Neural cell (in vitro differentiated cells): ENCODE measurements at regions not wholly inside any gene's neighbourhood (a gene's known extent, or its start where the extent isn't known, plus 50 kb on each side); places are given as distances from the start of the nearest gene placed in this dataset.

Source experiments
- H2AFZ ChIP-seq: fragments of 200-600, 300-800 bp; sonication (generic), shearing (Covaris generic); 2 replicates; pipeline ENCODE4 v1.6.0; 2014; ENCODE audit warnings: low read depth, mild to moderate bottlenecking, antibody characterized with exemption, low read length, moderate library complexity
- H3F3A ChIP-seq: fragments of 200-600 bp; shearing (Covaris generic); 2 replicates; pipeline ENCODE4 v1.6.1; 2016; ENCODE audit warnings: mild to moderate bottlenecking, moderate library complexity, mixed read lengths, antibody characterized with exemption, low read length; ENCODE audit not compliant: insufficient read depth, poor library complexity, severe bottlenecking
- H3K27ac ChIP-seq: fragments of 200-600, 300-800 bp; sonication (generic), shearing (Covaris generic); 2 replicates; pipeline ENCODE4 v1.5.1; 2014; ENCODE audit warnings: mild to moderate bottlenecking, low read length, moderate library complexity
- H3K27me3 ChIP-seq: fragments of 300-800, 200-600 bp; sonication (generic), shearing (Covaris generic); 2 replicates; pipeline ENCODE4 v1.6.0; 2014; ENCODE audit warnings: mild to moderate bottlenecking, low read depth, low read length, moderate library complexity; ENCODE audit not compliant: insufficient read depth
- H3K36me3 ChIP-seq: fragments of 300-800, 200-600 bp; sonication (generic), shearing (Covaris generic); 2 replicates; pipeline ENCODE4 v1.5.1; 2014; ENCODE audit warnings: mild to moderate bottlenecking, antibody characterized with exemption, low read length, moderate library complexity; ENCODE audit not compliant: insufficient read depth
- H3K4me2 ChIP-seq: fragments of 300-800, 200-600 bp; sonication (generic), shearing (Covaris generic); 2 replicates; pipeline ENCODE4 v1.6.0; 2014; ENCODE audit warnings: mild to moderate bottlenecking, low read length
- H3K4me3 ChIP-seq: fragments of 300-800, 200-600 bp; sonication (generic), shearing (Covaris generic); 2 replicates; pipeline ENCODE4 v1.5.1; 2014; ENCODE audit warnings: mild to moderate bottlenecking, low read length, moderate library complexity
- H3K79me2 ChIP-seq: fragments of 200-600 bp; shearing (Covaris generic); replicated peaks from 2 replicates; pipeline ENCODE4 v1.6.0; 2014; ENCODE audit warnings: mild to moderate bottlenecking, low read length, moderate library complexity; ENCODE audit not compliant: insufficient read depth
- H3K9ac ChIP-seq: fragments of 300-800, 200-600 bp; sonication (generic), shearing (Covaris generic); 2 replicates; pipeline ENCODE4 v1.6.1; 2016; ENCODE audit warnings: mild to moderate bottlenecking, low read length, mixed read lengths
- H3K9me2 ChIP-seq: fragments of 200-600 bp; shearing (Covaris generic); 2 replicates; pipeline ENCODE4 v1.6.1; 2016; ENCODE audit warnings: mild to moderate bottlenecking, low read length, mixed read lengths; ENCODE audit not compliant: insufficient read depth
- H3K9me3 ChIP-seq: fragments of 200-600, 300-800 bp; sonication (generic), shearing (Covaris generic); 2 replicates; pipeline ENCODE4 v1.6.1; 2016; ENCODE audit warnings: mild to moderate bottlenecking, mixed run types, low read length, moderate library complexity, mixed read lengths
- H4K20me1 ChIP-seq: fragments of 200-600 bp; shearing (Covaris generic); 2 replicates; pipeline ENCODE4 v1.6.1; 2016; ENCODE audit warnings: mild to moderate bottlenecking, mixed run types; ENCODE audit not compliant: insufficient read depth
- EP300 ChIP-seq: fragments of 450-650 bp; conservative IDR thresholded peaks from 2 replicates; pipeline ENCODE4 v1.6.1; 2014; ENCODE audit warnings: antibody characterized with exemption, mild to moderate bottlenecking, moderate library complexity; ENCODE audit not compliant: poor library complexity, severe bottlenecking
- EZH2 ChIP-seq: fragments of 200-600, 300-800 bp; shearing (Covaris generic), sonication (generic); IDR thresholded peaks from 2 replicates; pipeline ENCODE4 v1.6.1; 2014; ENCODE audit warnings: antibody characterized with exemption, low read length, borderline replicate concordance, mild to moderate bottlenecking; ENCODE audit not compliant: insufficient read depth, poor library complexity, severe bottlenecking
- MXI1 ChIP-seq: fragments of 450-650 bp; conservative IDR thresholded peaks from 2 replicates; pipeline ENCODE4 v1.6.1; 2014; ENCODE audit warnings: antibody characterized with exemption, mild to moderate bottlenecking; ENCODE audit not compliant: poor library complexity, severe bottlenecking
- POLR2AphosphoS5 ChIP-seq: IDR thresholded peaks from 2 replicates; pipeline ENCODE4 v1.6.1; 2012
- RAD21 ChIP-seq: fragments of 450-650 bp; conservative IDR thresholded peaks from 2 replicates; pipeline ENCODE4 v1.6.1; 2014; ENCODE audit warnings: antibody characterized with exemption, mild to moderate bottlenecking, moderate library complexity
- SMC3 ChIP-seq: fragments of 450-650 bp; conservative IDR thresholded peaks from 2 replicates; pipeline ENCODE4 v1.6.1; 2014; ENCODE audit warnings: antibody characterized with exemption, mild to moderate bottlenecking, moderate library complexity; ENCODE audit not compliant: poor library complexity
- TAF1 ChIP-seq: IDR thresholded peaks from 2 replicates; pipeline ENCODE4 v1.6.1; 2012; ENCODE audit warnings: low read depth
- TF ChIP-seq, protein P1 (sequence below): fragments of 450-650 bp; IDR thresholded peaks from 2 replicates; pipeline ENCODE4 v1.5.1; 2014; ENCODE audit warnings: antibody characterized with exemption, mild to moderate bottlenecking, moderate library complexity; ENCODE audit not compliant: poor library complexity, severe bottlenecking
- TF ChIP-seq, protein P2 (sequence below): IDR thresholded peaks from 2 replicates; pipeline ENCODE4 v1.6.1; 2012; ENCODE audit warnings: borderline replicate concordance

DNA sequence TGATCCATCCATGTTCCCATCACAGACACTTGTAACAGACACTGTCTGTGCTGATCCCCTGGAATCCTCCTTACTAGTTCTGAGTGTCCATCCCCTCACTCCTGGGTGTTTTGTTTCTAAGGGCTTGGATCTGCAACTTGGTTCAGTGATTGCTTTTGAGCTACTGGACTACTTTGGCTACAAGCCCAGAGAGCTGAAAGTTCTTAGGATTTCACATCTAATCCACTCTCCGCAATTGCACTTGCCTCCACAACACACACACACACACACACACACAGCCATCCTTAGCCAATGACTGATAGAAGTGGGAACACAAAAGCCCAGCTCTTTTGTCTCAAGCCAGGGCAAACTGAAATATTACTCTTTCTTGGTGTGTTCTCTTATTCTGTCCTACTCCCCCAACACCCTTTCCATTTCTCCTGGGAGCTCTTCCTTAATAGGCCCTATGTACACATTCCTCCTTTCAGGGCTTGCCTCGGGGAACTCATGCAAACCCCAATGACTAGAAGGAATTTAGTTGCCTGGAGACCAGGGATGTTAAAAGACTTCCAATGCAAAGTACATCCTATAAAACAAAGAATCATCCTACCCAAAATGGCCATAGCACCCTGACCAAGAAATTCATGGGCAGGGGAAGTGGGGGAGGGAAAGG lies 206.1 kb upstream of the UBE2E2 start:
- Histone ChIP-seq H4K20me1 (no peaks in the 10 kb centered on the region), H3K4me2 (no peak overlapping the region), H3K36me3 (no peaks in the 10 kb centered on the region), H3K27ac (no peak overlapping the region), H3K79me2 (no peaks in the 10 kb centered on the region), H3K4me3 (no peak overlapping the region), H3K9me2 (no peaks in the 10 kb centered on the region), H3K9me3 (no peaks in the 10 kb centered on the region), H3K27me3 (no peaks in the 10 kb centered on the region), H3K9ac (no peak overlapping the region), H3F3A (no peaks in the 10 kb centered on the region), H2AFZ (no peak overlapping the region)
- no peak for TF ChIP-seq POLR2AphosphoS5
- TF ChIP-seq SMC3: no peak
- no peak for TF ChIP-seq MXI1
- no peak for TF ChIP-seq TAF1
- no peak for TF ChIP-seq EZH2
- no peak for TF ChIP-seq EP300
- TF ChIP-seq, protein P1, sequence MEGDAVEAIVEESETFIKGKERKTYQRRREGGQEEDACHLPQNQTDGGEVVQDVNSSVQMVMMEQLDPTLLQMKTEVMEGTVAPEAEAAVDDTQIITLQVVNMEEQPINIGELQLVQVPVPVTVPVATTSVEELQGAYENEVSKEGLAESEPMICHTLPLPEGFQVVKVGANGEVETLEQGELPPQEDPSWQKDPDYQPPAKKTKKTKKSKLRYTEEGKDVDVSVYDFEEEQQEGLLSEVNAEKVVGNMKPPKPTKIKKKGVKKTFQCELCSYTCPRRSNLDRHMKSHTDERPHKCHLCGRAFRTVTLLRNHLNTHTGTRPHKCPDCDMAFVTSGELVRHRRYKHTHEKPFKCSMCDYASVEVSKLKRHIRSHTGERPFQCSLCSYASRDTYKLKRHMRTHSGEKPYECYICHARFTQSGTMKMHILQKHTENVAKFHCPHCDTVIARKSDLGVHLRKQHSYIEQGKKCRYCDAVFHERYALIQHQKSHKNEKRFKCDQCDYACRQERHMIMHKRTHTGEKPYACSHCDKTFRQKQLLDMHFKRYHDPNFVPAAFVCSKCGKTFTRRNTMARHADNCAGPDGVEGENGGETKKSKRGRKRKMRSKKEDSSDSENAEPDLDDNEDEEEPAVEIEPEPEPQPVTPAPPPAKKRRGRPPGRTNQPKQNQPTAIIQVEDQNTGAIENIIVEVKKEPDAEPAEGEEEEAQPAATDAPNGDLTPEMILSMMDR: no peak
- no peak for TF ChIP-seq RAD21
- TF ChIP-seq, protein P2, sequence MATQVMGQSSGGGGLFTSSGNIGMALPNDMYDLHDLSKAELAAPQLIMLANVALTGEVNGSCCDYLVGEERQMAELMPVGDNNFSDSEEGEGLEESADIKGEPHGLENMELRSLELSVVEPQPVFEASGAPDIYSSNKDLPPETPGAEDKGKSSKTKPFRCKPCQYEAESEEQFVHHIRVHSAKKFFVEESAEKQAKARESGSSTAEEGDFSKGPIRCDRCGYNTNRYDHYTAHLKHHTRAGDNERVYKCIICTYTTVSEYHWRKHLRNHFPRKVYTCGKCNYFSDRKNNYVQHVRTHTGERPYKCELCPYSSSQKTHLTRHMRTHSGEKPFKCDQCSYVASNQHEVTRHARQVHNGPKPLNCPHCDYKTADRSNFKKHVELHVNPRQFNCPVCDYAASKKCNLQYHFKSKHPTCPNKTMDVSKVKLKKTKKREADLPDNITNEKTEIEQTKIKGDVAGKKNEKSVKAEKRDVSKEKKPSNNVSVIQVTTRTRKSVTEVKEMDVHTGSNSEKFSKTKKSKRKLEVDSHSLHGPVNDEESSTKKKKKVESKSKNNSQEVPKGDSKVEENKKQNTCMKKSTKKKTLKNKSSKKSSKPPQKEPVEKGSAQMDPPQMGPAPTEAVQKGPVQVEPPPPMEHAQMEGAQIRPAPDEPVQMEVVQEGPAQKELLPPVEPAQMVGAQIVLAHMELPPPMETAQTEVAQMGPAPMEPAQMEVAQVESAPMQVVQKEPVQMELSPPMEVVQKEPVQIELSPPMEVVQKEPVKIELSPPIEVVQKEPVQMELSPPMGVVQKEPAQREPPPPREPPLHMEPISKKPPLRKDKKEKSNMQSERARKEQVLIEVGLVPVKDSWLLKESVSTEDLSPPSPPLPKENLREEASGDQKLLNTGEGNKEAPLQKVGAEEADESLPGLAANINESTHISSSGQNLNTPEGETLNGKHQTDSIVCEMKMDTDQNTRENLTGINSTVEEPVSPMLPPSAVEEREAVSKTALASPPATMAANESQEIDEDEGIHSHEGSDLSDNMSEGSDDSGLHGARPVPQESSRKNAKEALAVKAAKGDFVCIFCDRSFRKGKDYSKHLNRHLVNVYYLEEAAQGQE: no peak

DNA sequence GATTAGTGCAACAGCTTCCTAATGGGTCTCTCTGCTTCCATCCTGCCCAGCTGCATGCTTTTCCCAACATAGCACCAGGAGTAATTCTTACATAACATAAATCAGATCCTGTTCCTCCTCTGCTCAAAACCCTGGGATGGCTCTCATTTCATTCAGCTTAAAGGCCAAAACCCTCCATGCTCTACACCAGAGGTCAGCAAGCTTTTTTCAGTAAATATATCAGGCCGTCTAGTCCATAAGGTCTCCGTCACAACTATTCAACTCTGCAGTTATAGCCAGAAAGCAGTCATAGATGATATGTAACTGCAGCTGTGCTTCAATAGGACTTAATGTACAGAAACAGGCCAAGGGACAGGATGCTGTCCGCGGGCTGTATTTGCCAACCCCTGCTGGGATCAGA lies 202.8 kb upstream of the UBE2E2 start:
- no peak for TF ChIP-seq MXI1
- Histone ChIP-seq H4K20me1 (no peaks in the 10 kb centered on the region), H3K9me3 (no peaks in the 10 kb centered on the region), H3K27ac (no peak overlapping the region), H3K27me3 (no peaks in the 10 kb centered on the region), H3K79me2 (no peaks in the 10 kb centered on the region), H3K9ac (no peak overlapping the region), H3K4me3 (no peak overlapping the region), H3K9me2 (no peaks in the 10 kb centered on the region), H3K36me3 (no peaks in the 10 kb centered on the region), H3K4me2 (no peak overlapping the region), H3F3A (no peaks in the 10 kb centered on the region), H2AFZ (no peak overlapping the region)

DNA sequence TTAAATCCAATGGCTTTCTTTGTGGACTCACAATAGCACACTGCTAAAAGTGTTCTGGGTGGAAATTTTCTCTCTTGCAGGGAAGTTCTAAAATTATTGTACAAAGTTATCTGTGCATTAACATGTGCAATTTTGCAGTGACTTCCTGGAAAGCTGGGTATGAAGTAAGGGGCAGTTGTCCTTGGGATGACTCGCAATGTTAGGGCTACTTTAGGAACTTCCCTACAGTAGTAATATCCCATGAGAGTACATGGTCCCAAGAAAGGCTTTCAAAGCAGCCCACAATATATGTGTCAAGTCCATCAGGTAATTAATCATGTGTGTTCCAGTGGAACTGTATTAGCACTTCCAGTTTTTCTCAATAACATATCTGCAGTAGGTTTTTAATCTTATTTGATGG lies 201.0 kb upstream of the UBE2E2 start:
- H3F3A ChIP-seq: no peaks in the 10 kb centered on the region
- no peaks in the 10 kb centered on the region for H3K9me2 ChIP-seq
- TF ChIP-seq EZH2 (no peak), TAF1 (no peak), POLR2AphosphoS5 (no peak), MXI1 (no peak), SMC3 (no peak), EP300 (no peak), RAD21 (no peak)
- TF ChIP-seq, protein P1: no peak
- TF ChIP-seq, protein P2: no peak
- H3K4me3 ChIP-seq: no peak overlapping the region
- no peak overlapping the region for H3K4me2 ChIP-seq
- no peaks in the 10 kb centered on the region for H4K20me1 ChIP-seq
- H3K36me3 ChIP-seq: no peaks in the 10 kb centered on the region
- no peaks in the 10 kb centered on the region for H3K79me2 ChIP-seq
- no peaks in the 10 kb centered on the region for H3K9me3 ChIP-seq
- no peak overlapping the region for H3K27ac ChIP-seq
- no peak overlapping the region for H3K9ac ChIP-seq
- no peaks in the 10 kb centered on the region for H3K27me3 ChIP-seq
- H2AFZ ChIP-seq: no peak overlapping the region
